CD4-positive, CD25-positive, alpha-beta regulatory T cell (primary cell): ENCODE measurements at regions not wholly inside any gene's neighbourhood (a gene's known extent, or its start where the extent isn't known, plus 50 kb on each side); places are given as distances from the start of the nearest gene placed in this dataset.
A peak's percentile ranks its signal among the peaks of the same experiment; 100 is the strongest.

ENCODE experiments used
- ATAC-seq, 2 donors: fragments of 150-1000 bp; cut with Tn5 transposase; one replicate each; pipeline ENCODE4 v1.10.0; 2021; ENCODE audit warnings: low read depth in 2 of 2, moderate number of reproducible peaks in 2 of 2, moderate library complexity in 1 of 2
- DNase-seq, 3 donors: peaks; one replicate each; pipeline versions ENCODE4 v3.0.0 to v3.0.0-alpha.2; 2012 to 2022; ENCODE audit warnings: mixed read lengths in 1 of 3
- H3K27ac ChIP-seq: one replicate; pipeline ENCODE4 v1.7.0; 2013; ENCODE audit warnings: mild to moderate bottlenecking, low read length; ENCODE audit not compliant: insufficient read depth, poor library complexity, severe bottlenecking
- H3K27me3 ChIP-seq: one replicate; pipeline ENCODE4 v1.7.0; 2013; ENCODE audit warnings: low read length; ENCODE audit not compliant: control insufficient read depth, insufficient read depth
- H3K36me3 ChIP-seq: one replicate; pipeline ENCODE4 v1.7.0; 2013; ENCODE audit warnings: mild to moderate bottlenecking, low read length, moderate library complexity; ENCODE audit not compliant: control insufficient read depth, insufficient read depth
- H3K4me1 ChIP-seq: 2 replicates; pipeline ENCODE4 v1.7.0; 2013; ENCODE audit warnings: mild to moderate bottlenecking, low read length; ENCODE audit not compliant: insufficient read depth, control insufficient read depth, poor library complexity, severe bottlenecking
- H3K4me3 ChIP-seq: one replicate; pipeline ENCODE4 v1.7.0; 2013; ENCODE audit warnings: low read depth, mild to moderate bottlenecking, low read length, moderate library complexity
- H3K9me3 ChIP-seq, 2 experiments: 1 replicate in 1 of 2; 2 replicates in 1 of 2; pipeline ENCODE4 v1.7.0; 2013; ENCODE audit warnings: low read length in 2 of 2, mild to moderate bottlenecking in 1 of 2, moderate library complexity in 1 of 2; ENCODE audit not compliant: control insufficient read depth in 2 of 2
- H3K27ac Mint-ChIP-seq, 3 donors: one replicate each; pipeline ENCODE4 v1.8.0; 2020 to 2022; ENCODE audit warnings: mild to moderate bottlenecking in 3 of 3, mixed read lengths in 3 of 3, moderate library complexity in 2 of 3
- H3K27me3 Mint-ChIP-seq: one replicate; pipeline ENCODE4 v1.8.0; 2022; ENCODE audit warnings: mild to moderate bottlenecking, mixed read lengths
- H3K36me3 Mint-ChIP-seq: one replicate; pipeline ENCODE4 v1.8.0; 2020; ENCODE audit warnings: mixed read lengths
- H3K4me1 Mint-ChIP-seq, 4 donors: one replicate each; pipeline ENCODE4 v1.8.0; 2020 to 2022; ENCODE audit warnings: mixed read lengths in 4 of 4, mild to moderate bottlenecking in 1 of 4
- H3K4me3 Mint-ChIP-seq, 4 donors: one replicate each; pipeline ENCODE4 v1.8.0; 2020 to 2022; ENCODE audit warnings: mild to moderate bottlenecking in 4 of 4, mixed read lengths in 4 of 4, moderate library complexity in 3 of 4
- H3K9me3 Mint-ChIP-seq, 7 donors: one replicate each; pipeline ENCODE4 v1.8.0; 2020 to 2022; ENCODE audit warnings: mixed read lengths in 7 of 7, mild to moderate bottlenecking in 3 of 7, moderate library complexity in 2 of 7

- no peak for DNase-seq
- peaks cover 0 to 6% (median 4%) of the 10 kb centered on the region in 7 donors for H3K9me3 Mint-ChIP-seq
- H3K9me3 ChIP-seq, result no peaks in the 10 kb centered on the region
- no peaks in the 10 kb centered on the region for H3K36me3 Mint-ChIP-seq
- ATAC-seq, result no peak
- H3K4me3 ChIP-seq, result no peak overlapping the region
- no peaks in the 10 kb centered on the region for H3K4me1 Mint-ChIP-seq
- no peak overlapping the region for H3K27ac ChIP-seq
- H3K36me3 ChIP-seq, result no peaks in the 10 kb centered on the region
- no peaks in the 10 kb centered on the region for H3K27me3 Mint-ChIP-seq
- no peak overlapping the region for H3K4me3 Mint-ChIP-seq
- H3K27ac Mint-ChIP-seq, result peak overlapping the region in 1 of 3 donors; percentile 74
- no peaks in the 10 kb centered on the region for H3K27me3 ChIP-seq
- H3K4me1 ChIP-seq, result no peaks in the 10 kb centered on the region
These were observed 412.3 kb upstream of the CDH11 start for GRCh38 chr16:65534121-65534528.

- H3K9me3 Mint-ChIP-seq, result peaks cover 0 to 5% (median 4%) of the 10 kb centered on the region in 7 donors
- ATAC-seq (no peak), DNase-seq (no peak)
- Histone ChIP-seq H3K27ac (no peak overlapping the region), H3K36me3 (no peaks in the 10 kb centered on the region), H3K4me3 (no peak overlapping the region), H3K27me3 (no peaks in the 10 kb centered on the region), H3K4me1 (no peaks in the 10 kb centered on the region), H3K9me3 (no peaks in the 10 kb centered on the region)
- no peak overlapping the region for H3K4me3 Mint-ChIP-seq
- H3K27ac Mint-ChIP-seq, result no peak overlapping the region
- H3K36me3 Mint-ChIP-seq, result no peaks in the 10 kb centered on the region
- H3K27me3 Mint-ChIP-seq, result no peaks in the 10 kb centered on the region
- no peaks in the 10 kb centered on the region for H3K4me1 Mint-ChIP-seq
These were observed 411.0 kb upstream of the CDH11 start for GRCh38 chr16:65532846-65533245.

GRCh38 chr16:65532258-65532657 lies 410.4 kb upstream of the CDH11 start:
- no peaks in the 10 kb centered on the region for H3K4me1 ChIP-seq
- DNase-seq, result no peak
- H3K9me3 ChIP-seq, result no peaks in the 10 kb centered on the region
- H3K27ac Mint-ChIP-seq, result no peak overlapping the region
- no peaks in the 10 kb centered on the region for H3K4me1 Mint-ChIP-seq
- no peaks in the 10 kb centered on the region for H3K36me3 ChIP-seq
- no peak overlapping the region for H3K4me3 Mint-ChIP-seq
- H3K27me3 Mint-ChIP-seq, result no peaks in the 10 kb centered on the region
- ATAC-seq, result no peak
- no peaks in the 10 kb centered on the region for H3K27me3 ChIP-seq
- peaks cover 0 to 8% (median 4%) of the 10 kb centered on the region in 7 donors for H3K9me3 Mint-ChIP-seq
- H3K4me3 ChIP-seq, result no peak overlapping the region
- no peak overlapping the region for H3K27ac ChIP-seq
- H3K36me3 Mint-ChIP-seq, result no peaks in the 10 kb centered on the region

DNA sequence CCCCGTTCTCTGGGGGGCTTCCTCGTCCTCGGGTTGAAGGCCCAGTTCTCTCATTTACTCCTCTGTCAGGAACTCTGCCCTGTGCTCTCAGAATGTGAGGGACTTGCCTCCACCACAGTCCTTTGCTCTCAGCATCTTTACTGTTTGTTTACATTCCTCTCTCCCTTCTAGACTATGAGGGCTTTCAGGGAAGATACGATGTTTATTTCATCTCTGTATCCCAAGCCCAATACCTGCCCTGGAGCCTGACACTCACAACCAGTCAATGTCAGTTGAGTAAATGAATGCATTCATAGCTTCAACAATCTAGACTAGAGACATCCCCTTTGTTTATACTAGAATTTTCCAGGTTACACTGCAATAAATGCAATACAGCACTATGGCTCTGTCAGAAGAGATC lies 409.6 kb upstream of the CDH11 start:
- H3K27ac Mint-ChIP-seq, result no peak overlapping the region
- no peak overlapping the region for H3K4me3 Mint-ChIP-seq
- Histone ChIP-seq H3K9me3 (no peaks in the 10 kb centered on the region), H3K4me1 (no peaks in the 10 kb centered on the region), H3K27ac (no peak overlapping the region), H3K4me3 (no peak overlapping the region), H3K36me3 (no peaks in the 10 kb centered on the region), H3K27me3 (no peaks in the 10 kb centered on the region)
- no peaks in the 10 kb centered on the region for H3K27me3 Mint-ChIP-seq
- no peaks in the 10 kb centered on the region for H3K4me1 Mint-ChIP-seq
- ATAC-seq (no peak), DNase-seq (no peak)
- no peaks in the 10 kb centered on the region for H3K36me3 Mint-ChIP-seq
- H3K9me3 Mint-ChIP-seq, result peaks cover 0 to 8% (median 4%) of the 10 kb centered on the region in 7 donors

DNA sequence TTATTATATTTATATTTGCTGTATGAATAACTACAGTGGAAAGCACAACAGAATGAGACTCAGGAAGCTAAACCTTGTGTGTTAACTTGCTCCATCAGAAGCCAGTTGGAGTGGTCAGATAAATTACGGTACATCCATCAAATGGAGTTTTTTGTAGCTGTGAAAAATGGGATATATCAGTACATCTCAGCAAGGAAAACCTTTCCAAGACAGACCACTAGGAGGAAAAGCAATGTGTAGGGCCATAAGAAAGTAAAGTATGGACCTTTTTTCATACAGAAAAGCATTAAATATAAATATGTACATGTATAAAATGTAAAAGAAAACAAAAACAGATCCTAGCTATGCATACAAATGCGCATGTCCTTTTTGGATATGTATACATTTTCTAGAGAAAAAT lies 403.8 kb upstream of the CDH11 start:
- Histone ChIP-seq H3K4me1 (no peaks in the 10 kb centered on the region), H3K4me3 (no peak overlapping the region), H3K27ac (no peak overlapping the region), H3K36me3 (no peaks in the 10 kb centered on the region), H3K27me3 (no peaks in the 10 kb centered on the region), H3K9me3 (no peaks in the 10 kb centered on the region)
- ATAC-seq (no peak), DNase-seq (no peak)
- Mint-ChIP-seq H3K9me3 (peaks cover 0 to 5% (median 1%) of the 10 kb centered on the region in 7 donors), H3K4me3 (no peak overlapping the region), H3K27me3 (no peaks in the 10 kb centered on the region), H3K36me3 (no peaks in the 10 kb centered on the region), H3K4me1 (no peaks in the 10 kb centered on the region), H3K27ac (no peak overlapping the region)

- H3K4me3 ChIP-seq, result no peak overlapping the region
- Mint-ChIP-seq H3K4me1 (no peaks in the 10 kb centered on the region), H3K27ac (peak overlapping the region in 1 of 3 donors; percentile 16), H3K9me3 (peaks cover 0 to 5% (median 1%) of the 10 kb centered on the region in 7 donors), H3K27me3 (no peaks in the 10 kb centered on the region), H3K36me3 (no peaks in the 10 kb centered on the region), H3K4me3 (no peak overlapping the region)
- DNase-seq (no peak), ATAC-seq (no peak)
- H3K4me1 ChIP-seq, result no peaks in the 10 kb centered on the region
- no peaks in the 10 kb centered on the region for H3K9me3 ChIP-seq
- H3K27me3 ChIP-seq, result no peaks in the 10 kb centered on the region
- H3K36me3 ChIP-seq, result no peaks in the 10 kb centered on the region
- H3K27ac ChIP-seq, result no peak overlapping the region
These were observed 403.1 kb upstream of the CDH11 start for GRCh38 chr16:65524997-65525396.

DNA sequence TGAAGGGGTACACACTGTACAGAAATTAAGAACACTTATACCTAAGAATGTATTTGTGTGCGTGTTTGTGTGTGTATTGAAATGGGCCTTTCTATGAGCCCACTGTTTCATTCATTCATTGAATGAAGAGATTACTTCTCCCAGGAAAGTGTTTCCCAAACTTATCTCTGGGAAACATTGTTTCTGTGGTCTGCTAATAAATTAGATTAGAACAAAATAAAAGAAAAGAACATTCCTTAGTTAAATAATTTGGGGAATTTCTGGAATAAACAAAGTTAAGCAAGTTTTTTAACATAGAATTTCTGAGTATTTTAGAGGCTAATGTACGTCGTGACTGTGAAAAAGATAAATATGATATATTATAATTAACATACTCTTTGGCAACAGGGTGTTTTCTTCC lies 402.4 kb upstream of the CDH11 start:
- Mint-ChIP-seq H3K27me3 (no peaks in the 10 kb centered on the region), H3K9me3 (peaks cover 0 to 7% (median 1%) of the 10 kb centered on the region in 7 donors), H3K27ac (no peak overlapping the region), H3K4me1 (no peaks in the 10 kb centered on the region), H3K36me3 (no peaks in the 10 kb centered on the region), H3K4me3 (no peak overlapping the region)
- Histone ChIP-seq H3K4me1 (no peaks in the 10 kb centered on the region), H3K27me3 (no peaks in the 10 kb centered on the region), H3K36me3 (no peaks in the 10 kb centered on the region), H3K9me3 (no peaks in the 10 kb centered on the region), H3K27ac (no peak overlapping the region), H3K4me3 (no peak overlapping the region)
- no peak for ATAC-seq
- DNase-seq, result no peak

GRCh38 chr16:65523283-65523944 lies 401.6 kb upstream of the CDH11 start:
- H3K27ac Mint-ChIP-seq, result no peak overlapping the region
- H3K27me3 Mint-ChIP-seq, result no peaks in the 10 kb centered on the region
- no peaks in the 10 kb centered on the region for H3K27me3 ChIP-seq
- H3K4me3 ChIP-seq, result no peak overlapping the region
- DNase-seq, result no peak
- H3K27ac ChIP-seq, result no peak overlapping the region
- no peaks in the 10 kb centered on the region for H3K36me3 Mint-ChIP-seq
- H3K4me1 ChIP-seq, result no peaks in the 10 kb centered on the region
- no peak for ATAC-seq
- no peak overlapping the region for H3K4me3 Mint-ChIP-seq
- H3K4me1 Mint-ChIP-seq, result no peaks in the 10 kb centered on the region
- H3K9me3 Mint-ChIP-seq, result peaks cover 0 to 7% (median 1%) of the 10 kb centered on the region in 7 donors
- no peaks in the 10 kb centered on the region for H3K36me3 ChIP-seq
- H3K9me3 ChIP-seq, result no peaks in the 10 kb centered on the region
